WERI-Rb-1 (cell line): ENCODE measurements at regions not wholly inside any gene's neighbourhood (a gene's known extent, or its start where the extent isn't known, plus 50 kb on each side); places are given as distances from the start of the nearest gene placed in this dataset.

ENCODE experiments used
- DNase-seq: peaks from one replicate; pipeline ENCODE4 v3.0.0-alpha.2; 2020
- H3K27ac ChIP-seq: fragments of 250-450 bp; sonication (Bioruptor Pico); 2 replicates; pipeline ENCODE4 v1.5.1; 2020; ENCODE audit warnings: mild to moderate bottlenecking, moderate library complexity
- H3K27me3 ChIP-seq: fragments of 250-450 bp; sonication (Bioruptor Pico); 2 replicates; pipeline ENCODE4 v1.5.1; 2021; ENCODE audit warnings: mild to moderate bottlenecking, low read depth, moderate library complexity; ENCODE audit not compliant: insufficient read depth, severe bottlenecking
- H3K36me3 ChIP-seq: fragments of 250-450 bp; sonication (Bioruptor Pico); 2 replicates; pipeline ENCODE4 v1.5.1; 2020; ENCODE audit warnings: mild to moderate bottlenecking, moderate library complexity
- H3K4me3 ChIP-seq: 2 replicates; pipeline ENCODE4 v1.5.1; 2011; ENCODE audit warnings: low read depth, mild to moderate bottlenecking, control low read depth, low read length
- H3K9me3 ChIP-seq: fragments of 250-450 bp; sonication (Bioruptor Pico); 2 replicates; pipeline ENCODE4 v1.5.1; 2021; ENCODE audit warnings: mild to moderate bottlenecking, moderate library complexity; ENCODE audit not compliant: severe bottlenecking
- TF ChIP-seq, protein P1 (sequence below): IDR thresholded peaks from 2 replicates; pipeline ENCODE4 v1.5.1; 2011; ENCODE audit warnings: low read depth, mild to moderate bottlenecking, control low read depth, inconsistent platforms, low read length

DNA sequence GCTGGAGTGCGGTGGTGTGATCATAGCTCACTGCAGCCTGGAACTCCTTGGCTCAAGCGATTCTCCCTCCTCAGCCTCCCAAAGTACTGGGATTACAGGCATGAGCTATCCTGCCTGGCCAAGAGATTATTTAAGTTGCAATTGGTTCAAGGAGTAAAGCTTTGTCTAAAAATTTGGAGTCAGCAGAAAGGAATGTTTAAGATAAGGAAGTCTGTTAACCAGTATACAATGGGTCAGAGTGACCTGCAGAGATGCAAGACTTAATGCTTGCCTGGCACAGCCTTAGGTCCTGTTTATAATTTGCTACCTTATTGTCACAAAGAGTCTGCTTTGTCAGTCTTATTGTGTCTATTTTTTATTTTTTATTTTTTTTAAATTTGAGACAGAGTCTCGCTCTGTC is 826.2 kb downstream of the NLGN4X start:
- Histone ChIP-seq H3K27me3 (peaks cover 55% of the 10 kb centered on the region), H3K9me3 (no peaks in the 10 kb centered on the region), H3K36me3 (no peaks in the 10 kb centered on the region), H3K27ac (no peak overlapping the region), H3K4me3 (no peak overlapping the region)
- DNase-seq = no peak
- TF ChIP-seq, protein P1, sequence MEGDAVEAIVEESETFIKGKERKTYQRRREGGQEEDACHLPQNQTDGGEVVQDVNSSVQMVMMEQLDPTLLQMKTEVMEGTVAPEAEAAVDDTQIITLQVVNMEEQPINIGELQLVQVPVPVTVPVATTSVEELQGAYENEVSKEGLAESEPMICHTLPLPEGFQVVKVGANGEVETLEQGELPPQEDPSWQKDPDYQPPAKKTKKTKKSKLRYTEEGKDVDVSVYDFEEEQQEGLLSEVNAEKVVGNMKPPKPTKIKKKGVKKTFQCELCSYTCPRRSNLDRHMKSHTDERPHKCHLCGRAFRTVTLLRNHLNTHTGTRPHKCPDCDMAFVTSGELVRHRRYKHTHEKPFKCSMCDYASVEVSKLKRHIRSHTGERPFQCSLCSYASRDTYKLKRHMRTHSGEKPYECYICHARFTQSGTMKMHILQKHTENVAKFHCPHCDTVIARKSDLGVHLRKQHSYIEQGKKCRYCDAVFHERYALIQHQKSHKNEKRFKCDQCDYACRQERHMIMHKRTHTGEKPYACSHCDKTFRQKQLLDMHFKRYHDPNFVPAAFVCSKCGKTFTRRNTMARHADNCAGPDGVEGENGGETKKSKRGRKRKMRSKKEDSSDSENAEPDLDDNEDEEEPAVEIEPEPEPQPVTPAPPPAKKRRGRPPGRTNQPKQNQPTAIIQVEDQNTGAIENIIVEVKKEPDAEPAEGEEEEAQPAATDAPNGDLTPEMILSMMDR = no peak

DNA sequence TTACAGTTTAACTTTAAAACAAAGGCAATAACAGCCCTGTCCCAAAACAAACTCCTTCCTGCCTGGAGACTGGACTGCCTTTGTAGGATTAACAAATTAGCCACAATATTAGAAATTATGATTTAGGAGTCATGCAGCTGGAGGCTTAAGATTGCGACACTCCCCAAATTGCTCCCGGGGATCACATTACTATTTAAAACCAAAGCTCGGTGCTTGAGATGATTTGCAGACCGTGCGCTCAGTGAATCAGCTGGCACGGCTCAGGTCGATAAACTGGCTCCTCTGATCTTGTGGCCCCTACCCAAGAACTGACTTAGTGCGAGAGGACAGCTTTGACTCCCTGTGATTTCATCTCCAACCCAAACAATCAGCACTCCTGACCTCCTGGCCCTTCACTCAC is 829.3 kb downstream of the NLGN4X start:
- peaks cover 43% of the 10 kb centered on the region for H3K27me3 ChIP-seq
- H3K27ac ChIP-seq = no peak overlapping the region

DNA sequence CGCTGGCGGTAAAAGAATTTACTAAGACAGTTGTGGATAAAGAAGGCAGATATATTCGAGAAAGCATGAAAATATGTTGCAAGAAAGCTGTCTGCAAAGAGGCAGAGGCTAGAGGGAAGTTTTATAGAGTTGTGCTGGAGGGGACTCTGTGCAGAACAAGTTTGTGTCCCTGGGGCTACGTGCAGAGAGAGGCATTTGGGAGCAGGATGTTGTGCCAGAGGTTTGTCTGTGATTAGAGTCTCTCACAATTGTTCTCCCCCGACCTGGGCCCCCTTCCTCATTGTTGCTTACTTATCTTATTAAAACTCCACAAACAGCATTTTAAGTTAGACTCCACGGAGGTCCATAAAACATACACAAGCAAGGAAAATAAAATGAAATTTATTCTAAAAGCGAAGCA is 831.3 kb downstream of the NLGN4X start:
- H3K4me3 ChIP-seq = no peak overlapping the region

More for the DNA sequence above, 829.3 kb downstream of the NLGN4X start:
- no peak for DNase-seq
- Histone ChIP-seq H3K36me3 (no peaks in the 10 kb centered on the region), H3K9me3 (no peaks in the 10 kb centered on the region), H3K4me3 (no peak overlapping the region)
- TF ChIP-seq, protein P1 = no peak

DNA sequence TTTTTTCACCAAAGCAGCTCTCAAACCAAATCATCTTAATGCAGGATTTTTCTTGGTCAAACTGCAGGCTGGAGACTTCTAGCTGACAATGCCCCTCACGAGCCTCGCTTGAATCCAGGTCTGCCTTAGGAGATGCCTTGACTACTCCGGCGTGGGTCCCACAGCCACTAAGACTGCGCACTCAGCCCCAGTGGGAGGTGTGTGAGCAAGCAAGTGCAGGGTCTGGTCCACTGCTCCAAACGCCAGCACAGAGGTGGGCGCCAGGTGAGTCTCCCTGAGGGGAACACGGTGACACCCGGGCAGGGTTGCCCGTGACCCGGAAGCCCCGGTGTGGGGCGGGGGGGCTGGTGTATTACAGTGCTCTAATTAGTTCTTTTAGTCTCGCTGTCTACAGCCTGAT is 838.3 kb downstream of the NLGN4X start:
- H3K27me3 ChIP-seq = peaks cover 44% of the 10 kb centered on the region
- no peak overlapping the region for H3K27ac ChIP-seq
- TF ChIP-seq, protein P1 = no peak
- H3K9me3 ChIP-seq = no peaks in the 10 kb centered on the region
- no peak overlapping the region for H3K4me3 ChIP-seq
- H3K36me3 ChIP-seq = no peaks in the 10 kb centered on the region
- no peak for DNase-seq

More for the DNA sequence above, 831.3 kb downstream of the NLGN4X start:
- DNase-seq = no peak
- TF ChIP-seq, protein P1 = no peak
- Histone ChIP-seq H3K9me3 (no peaks in the 10 kb centered on the region), H3K36me3 (no peaks in the 10 kb centered on the region), H3K27ac (no peak overlapping the region), H3K27me3 (peaks cover 34% of the 10 kb centered on the region)

DNA sequence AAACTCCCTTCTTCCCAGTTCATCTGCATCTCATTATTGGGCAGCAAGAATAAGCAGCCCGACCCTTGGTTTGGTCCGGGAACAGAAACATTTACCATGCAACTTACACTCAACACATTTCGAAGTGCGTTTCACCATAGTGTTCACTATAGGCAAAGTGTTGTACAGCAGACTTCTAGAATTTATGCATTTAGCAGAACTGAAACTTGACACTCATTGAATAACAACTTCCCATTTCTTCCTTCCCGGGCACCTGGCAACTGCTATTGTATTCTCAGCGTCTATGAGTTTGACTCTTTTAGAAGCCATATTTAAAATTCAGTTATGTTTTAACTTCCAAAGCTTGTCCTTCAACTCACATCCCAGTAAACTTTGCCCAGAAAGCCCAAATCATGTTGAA is 840.6 kb downstream of the NLGN4X start:
- H3K27ac ChIP-seq = no peak overlapping the region
- DNase-seq = no peak
- no peaks in the 10 kb centered on the region for H3K36me3 ChIP-seq

DNA sequence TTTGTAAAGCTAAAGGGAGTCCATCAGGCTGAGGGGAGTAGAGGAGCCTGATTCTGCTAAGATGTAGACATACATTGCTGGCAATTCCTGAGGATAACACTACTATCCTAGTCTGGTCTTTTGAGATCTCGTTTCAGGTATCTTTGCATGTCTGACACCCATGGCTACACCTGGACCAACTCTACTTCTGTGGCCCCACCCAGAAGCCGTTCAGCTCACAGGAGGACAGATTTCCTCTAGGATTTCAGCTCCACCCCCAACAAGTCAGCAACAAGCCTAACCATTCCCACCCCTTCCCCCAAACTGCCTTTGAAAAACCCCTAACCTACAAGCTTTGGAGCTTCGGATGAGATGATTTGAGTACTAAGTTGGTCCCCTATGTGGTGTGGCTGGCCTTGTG is 848.2 kb downstream of the NLGN4X start:
- Histone ChIP-seq H3K36me3 (no peaks in the 10 kb centered on the region), H3K9me3 (no peaks in the 10 kb centered on the region), H3K27ac (no peak overlapping the region), H3K4me3 (no peak overlapping the region), H3K27me3 (peaks cover 35% of the 10 kb centered on the region)
- DNase-seq = no peak
- TF ChIP-seq, protein P1 = no peak

More for the DNA sequence above, 840.6 kb downstream of the NLGN4X start:
- Histone ChIP-seq H3K4me3 (no peak overlapping the region), H3K9me3 (no peaks in the 10 kb centered on the region), H3K27me3 (peaks cover 45% of the 10 kb centered on the region)
- TF ChIP-seq, protein P1 = no peak
